ENCODE measurements at regions not wholly inside any gene's neighbourhood (a gene's known extent, or its start where the extent isn't known, plus 50 kb on each side); places are given as distances from the start of the nearest gene placed in this dataset.
"Not testable (repeated sequence)": the region's sequence is repeated elsewhere in the genome, so short reads cannot be mapped to it uniquely, and the experiment has no call there.

- TF ChIP-seq, protein P1, sequence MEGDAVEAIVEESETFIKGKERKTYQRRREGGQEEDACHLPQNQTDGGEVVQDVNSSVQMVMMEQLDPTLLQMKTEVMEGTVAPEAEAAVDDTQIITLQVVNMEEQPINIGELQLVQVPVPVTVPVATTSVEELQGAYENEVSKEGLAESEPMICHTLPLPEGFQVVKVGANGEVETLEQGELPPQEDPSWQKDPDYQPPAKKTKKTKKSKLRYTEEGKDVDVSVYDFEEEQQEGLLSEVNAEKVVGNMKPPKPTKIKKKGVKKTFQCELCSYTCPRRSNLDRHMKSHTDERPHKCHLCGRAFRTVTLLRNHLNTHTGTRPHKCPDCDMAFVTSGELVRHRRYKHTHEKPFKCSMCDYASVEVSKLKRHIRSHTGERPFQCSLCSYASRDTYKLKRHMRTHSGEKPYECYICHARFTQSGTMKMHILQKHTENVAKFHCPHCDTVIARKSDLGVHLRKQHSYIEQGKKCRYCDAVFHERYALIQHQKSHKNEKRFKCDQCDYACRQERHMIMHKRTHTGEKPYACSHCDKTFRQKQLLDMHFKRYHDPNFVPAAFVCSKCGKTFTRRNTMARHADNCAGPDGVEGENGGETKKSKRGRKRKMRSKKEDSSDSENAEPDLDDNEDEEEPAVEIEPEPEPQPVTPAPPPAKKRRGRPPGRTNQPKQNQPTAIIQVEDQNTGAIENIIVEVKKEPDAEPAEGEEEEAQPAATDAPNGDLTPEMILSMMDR (IDR thresholded peaks at IDR 0.05; ENCODE audit: borderline replicate concordance, extremely low read depth, low read length, poor library complexity, severe bottlenecking): not testable (repeated sequence)
- TF ChIP-seq EZH2 (IDR thresholded peaks at IDR 0.05; ENCODE audit: borderline replicate concordance, low read depth, low read length, severe bottlenecking): not testable (repeated sequence)
Measured at GRCh38 chr1:148257886-148258285, 105.8 kb upstream of the NBPF11 start.
